B cell (primary cell): ENCODE measurements at regions not wholly inside any gene's neighbourhood (a gene's known extent, or its start where the extent isn't known, plus 50 kb on each side); places are given as distances from the start of the nearest gene placed in this dataset.
"Not testable (repeated sequence)": the region's sequence is repeated elsewhere in the genome, so short reads cannot be mapped to it uniquely, and the experiment has no call there.

Source experiments
- ATAC-seq: fragments of 200-7000 bp; cut with Tn5 transposase; one replicate; pipeline ENCODE4 v1.10.0; 2021; ENCODE audit warnings: low read depth, mild to moderate bottlenecking, moderate number of reproducible peaks, moderate library complexity
- CTCF ChIA-PET: fragments of 350-600 bp; sonication (Branson Sonifier 250); formaldehyde crosslinking; loops from one replicate; lab custom pipeline; 2021; ENCODE audit warnings: antibody characterized with exemption, inconsistent platforms; lab: Charles Lee
- POLR2A ChIA-PET: fragments of 350-600 bp; sonication (Branson Sonifier 250); formaldehyde crosslinking; loops from one replicate; lab custom pipeline; 2021; ENCODE audit warnings: antibody characterized with exemption; lab: Charles Lee
- DNase-seq: peaks from one replicate; pipeline ENCODE4 v3.0.0; 2013
- H2AFZ ChIP-seq: 2 replicates; pipeline ENCODE4 v1.6.1; 2012; ENCODE audit warnings: mild to moderate bottlenecking, low read depth, low read length; ENCODE audit not compliant: insufficient read depth, poor library complexity, severe bottlenecking
- H3K27ac ChIP-seq, 2 donors: 1 replicate in 1 of 2; 2 replicates in 1 of 2; pipeline ENCODE4 v1.5.1; 2012 to 2013; ENCODE audit warnings: low read length in 2 of 2, mild to moderate bottlenecking in 2 of 2, moderate library complexity in 1 of 2
- H3K27me3 ChIP-seq, 4 experiments: fragments of 200-600 bp in 1 of 4; sonication (generic) in 1 of 4; replicated peaks in 1 of 4; 1 replicate in 2 of 4; 2 replicates in 2 of 4; pipeline versions ENCODE4 v1.6.1 to v1.7.0; 2013 to 2016; ENCODE audit warnings: low read length in 3 of 4, mild to moderate bottlenecking in 2 of 4, mixed read lengths in 1 of 4, moderate library complexity in 1 of 4; ENCODE audit not compliant: insufficient read depth in 4 of 4, control insufficient read depth in 3 of 4; ENCODE audit errors: control extremely low read depth in 1 of 4
- H3K36me3 ChIP-seq, 2 experiments: replicated peaks in 1 of 2; 1 replicate in 1 of 2; 2 replicates in 1 of 2; pipeline versions ENCODE4 v1.6.1 to v1.7.1; 2013; ENCODE audit warnings: low read length in 1 of 2; ENCODE audit not compliant: insufficient read depth in 2 of 2, control insufficient read depth in 1 of 2; ENCODE audit errors: control extremely low read depth in 1 of 2, extremely low read depth in 1 of 2
- H3K4me1 ChIP-seq, 2 donors: fragments of 200-600 bp in 1 of 2; sonication (generic) in 1 of 2; 1 replicate in 1 of 2; 2 replicates in 1 of 2; pipeline versions ENCODE4 v1.5.1 to v1.6.1; 2013 to 2017; ENCODE audit warnings: low read length in 2 of 2; ENCODE audit not compliant: control insufficient read depth in 2 of 2, insufficient read depth in 2 of 2
- H3K4me2 ChIP-seq: replicated peaks from 2 replicates; pipeline ENCODE3; 2012; ENCODE audit warnings: mild to moderate bottlenecking, low read depth, low read length; ENCODE audit not compliant: poor library complexity, severe bottlenecking
- H3K4me3 ChIP-seq, 5 experiments: fragments of 200-600 bp in 1 of 5; sonication (generic) in 1 of 5; 1 replicate in 3 of 5; 2 replicates in 2 of 5; pipeline versions ENCODE4 v1.5.1 to v1.7.0; 2011 to 2016; ENCODE audit warnings: low read length in 4 of 5, mild to moderate bottlenecking in 4 of 5, low read depth in 2 of 5, control low read depth in 1 of 5, moderate library complexity in 1 of 5; ENCODE audit not compliant: insufficient read depth in 1 of 5; ENCODE audit errors: control extremely low read depth in 1 of 5, extremely low read depth in 1 of 5
- H3K79me2 ChIP-seq: fragments of 200-600 bp; sonication (generic); one replicate; pipeline ENCODE4 v1.6.0; 2016; ENCODE audit warnings: low read length; ENCODE audit not compliant: control insufficient read depth, insufficient read depth
- H3K9ac ChIP-seq: fragments of 200-600 bp; sonication (generic); 2 replicates; pipeline ENCODE4 v1.6.1; 2017; ENCODE audit warnings: mild to moderate bottlenecking, low read length, moderate library complexity
- H3K9me3 ChIP-seq, 3 donors: one replicate each; pipeline versions ENCODE4 v1.6.1 to v1.7.1; 2013; ENCODE audit warnings: low read length in 2 of 3; ENCODE audit not compliant: control insufficient read depth in 2 of 3, insufficient read depth in 1 of 3; ENCODE audit errors: control extremely low read depth in 1 of 3
- H4K20me1 ChIP-seq: 2 replicates; pipeline ENCODE4 v1.6.0; 2012; ENCODE audit warnings: mild to moderate bottlenecking, low read length; ENCODE audit not compliant: insufficient read depth, control insufficient read depth, poor library complexity, severe bottlenecking
- H3K27ac Mint-ChIP-seq: one replicate; pipeline ENCODE4 v1.8.0; 2021; ENCODE audit warnings: mixed read lengths
- H3K27me3 Mint-ChIP-seq: one replicate; pipeline ENCODE4 v1.8.0; 2021; ENCODE audit warnings: mixed read lengths
- H3K4me1 Mint-ChIP-seq: one replicate; pipeline ENCODE4 v1.8.0; 2021; ENCODE audit warnings: mixed read lengths
- H3K4me3 Mint-ChIP-seq: one replicate; pipeline ENCODE4 v1.8.0; 2021; ENCODE audit warnings: mixed read lengths
- H3K9me3 Mint-ChIP-seq: one replicate; pipeline ENCODE4 v1.8.0; 2022; ENCODE audit warnings: mixed read lengths; ENCODE audit not compliant: insufficient read depth
- CTCF ChIP-seq: fragments of 200-600 bp; IDR thresholded peaks from one replicate; pipeline ENCODE4 v1.8.0; 2022; ENCODE audit warnings: antibody characterized with exemption, mild to moderate bottlenecking
- EZH2 ChIP-seq: IDR thresholded peaks from 2 replicates; pipeline ENCODE4 v1.6.1; 2012; ENCODE audit warnings: borderline replicate concordance, low read depth, mild to moderate bottlenecking, moderate library complexity, low read length; ENCODE audit not compliant: insufficient read depth, poor library complexity, severe bottlenecking
- WGBS: methylation state at CpG from one replicate; pipeline ENCODE4 v1.1.5; 2013; ENCODE audit warnings: missing lambda C conversion rate; ENCODE audit not compliant: insufficient coverage; 5-methylcytosine and 5-hydroxymethylcytosine counted together
- intact Hi-C: fragments of 100-400 bp; cut with micrococcal nuclease; formaldehyde crosslinking; loops from one replicate; pipeline ENCODE4 v1.10.0; 2022

GRCh38 chr3:110021659-110022058, 684.3 kb upstream of the DPPA4 start:
- Histone ChIP-seq H3K9ac (no peak overlapping the region), H3K27me3 (no peaks in the 10 kb centered on the region), H3K4me3 (no peak overlapping the region), H3K36me3 (no peaks in the 10 kb centered on the region), H4K20me1 (no peaks in the 10 kb centered on the region), H2AFZ (no peak overlapping the region), H3K4me1 (no peaks in the 10 kb centered on the region), H3K79me2 (no peaks in the 10 kb centered on the region), H3K9me3 (peaks cover 0 to 1% (median 0%) of the 10 kb centered on the region in 3 donors), H3K27ac (no peak overlapping the region), H3K4me2 (no peak overlapping the region)
- no peaks in the 10 kb centered on the region for H3K27me3 Mint-ChIP-seq
- WGBS = no CpG with 5 or more reads among the region's 1 CpG
- no peaks in the 10 kb centered on the region for H3K4me1 Mint-ChIP-seq
- H3K27ac Mint-ChIP-seq = no peak overlapping the region
- DNase-seq = no peak
- peaks cover 9% of the 10 kb centered on the region for H3K9me3 Mint-ChIP-seq
- intact Hi-C loops = no loop called here
- TF ChIP-seq CTCF = no peak
- TF ChIP-seq EZH2 = no peak
- ATAC-seq = no peak
- no peak overlapping the region for H3K4me3 Mint-ChIP-seq
- ChIA-PET CTCF (no interaction called here), POLR2A (no interaction called here)

GRCh38 chr3:110023022-110023421, 685.7 kb upstream of the DPPA4 start:
- H3K4me3 ChIP-seq, H3K27me3 ChIP-seq, H3K36me3 ChIP-seq, H3K27ac ChIP-seq, intact Hi-C loops, CTCF ChIA-PET, H3K4me1 Mint-ChIP-seq, H3K4me2 ChIP-seq, H3K4me3 Mint-ChIP-seq, POLR2A ChIA-PET, H3K9me3 Mint-ChIP-seq, H3K27ac Mint-ChIP-seq, H3K27me3 Mint-ChIP-seq, H3K4me1 ChIP-seq, H3K9me3 ChIP-seq, DNase-seq, H4K20me1 ChIP-seq, H3K79me2 ChIP-seq, H3K9ac ChIP-seq, ATAC-seq, H2AFZ ChIP-seq: not testable (repeated sequence)
- no CpG with 5 or more reads among the region's 1 CpG for WGBS
